B cell (primary cell): ENCODE measurements at regions not wholly inside any gene's neighbourhood (a gene's known extent, or its start where the extent isn't known, plus 50 kb on each side); places are given as distances from the start of the nearest gene placed in this dataset.

ENCODE experiments used
- ATAC-seq: fragments of 200-7000 bp; cut with Tn5 transposase; one replicate; pipeline ENCODE4 v1.10.0; 2021; ENCODE audit warnings: low read depth, mild to moderate bottlenecking, moderate number of reproducible peaks, moderate library complexity
- CTCF ChIA-PET: fragments of 350-600 bp; sonication (Branson Sonifier 250); formaldehyde crosslinking; loops from one replicate; lab custom pipeline; 2021; ENCODE audit warnings: antibody characterized with exemption, inconsistent platforms; lab: Charles Lee
- POLR2A ChIA-PET: fragments of 350-600 bp; sonication (Branson Sonifier 250); formaldehyde crosslinking; loops from one replicate; lab custom pipeline; 2021; ENCODE audit warnings: antibody characterized with exemption; lab: Charles Lee
- DNase-seq: peaks from one replicate; pipeline ENCODE4 v3.0.0; 2013
- H2AFZ ChIP-seq: 2 replicates; pipeline ENCODE4 v1.6.1; 2012; ENCODE audit warnings: mild to moderate bottlenecking, low read depth, low read length; ENCODE audit not compliant: insufficient read depth, poor library complexity, severe bottlenecking
- H3K27ac ChIP-seq, 2 donors: 1 replicate in 1 of 2; 2 replicates in 1 of 2; pipeline ENCODE4 v1.5.1; 2012 to 2013; ENCODE audit warnings: low read length in 2 of 2, mild to moderate bottlenecking in 2 of 2, moderate library complexity in 1 of 2
- H3K27me3 ChIP-seq, 4 experiments: fragments of 200-600 bp in 1 of 4; sonication (generic) in 1 of 4; replicated peaks in 1 of 4; 1 replicate in 2 of 4; 2 replicates in 2 of 4; pipeline versions ENCODE4 v1.6.1 to v1.7.0; 2013 to 2016; ENCODE audit warnings: low read length in 3 of 4, mild to moderate bottlenecking in 2 of 4, mixed read lengths in 1 of 4, moderate library complexity in 1 of 4; ENCODE audit not compliant: insufficient read depth in 4 of 4, control insufficient read depth in 3 of 4; ENCODE audit errors: control extremely low read depth in 1 of 4
- H3K36me3 ChIP-seq, 2 experiments: replicated peaks in 1 of 2; 1 replicate in 1 of 2; 2 replicates in 1 of 2; pipeline versions ENCODE4 v1.6.1 to v1.7.1; 2013; ENCODE audit warnings: low read length in 1 of 2; ENCODE audit not compliant: insufficient read depth in 2 of 2, control insufficient read depth in 1 of 2; ENCODE audit errors: control extremely low read depth in 1 of 2, extremely low read depth in 1 of 2
- H3K4me1 ChIP-seq, 2 donors: fragments of 200-600 bp in 1 of 2; sonication (generic) in 1 of 2; 1 replicate in 1 of 2; 2 replicates in 1 of 2; pipeline versions ENCODE4 v1.5.1 to v1.6.1; 2013 to 2017; ENCODE audit warnings: low read length in 2 of 2; ENCODE audit not compliant: control insufficient read depth in 2 of 2, insufficient read depth in 2 of 2
- H3K4me2 ChIP-seq: replicated peaks from 2 replicates; pipeline ENCODE3; 2012; ENCODE audit warnings: mild to moderate bottlenecking, low read depth, low read length; ENCODE audit not compliant: poor library complexity, severe bottlenecking
- H3K4me3 ChIP-seq, 5 experiments: fragments of 200-600 bp in 1 of 5; sonication (generic) in 1 of 5; 1 replicate in 3 of 5; 2 replicates in 2 of 5; pipeline versions ENCODE4 v1.5.1 to v1.7.0; 2011 to 2016; ENCODE audit warnings: low read length in 4 of 5, mild to moderate bottlenecking in 4 of 5, low read depth in 2 of 5, control low read depth in 1 of 5, moderate library complexity in 1 of 5; ENCODE audit not compliant: insufficient read depth in 1 of 5; ENCODE audit errors: control extremely low read depth in 1 of 5, extremely low read depth in 1 of 5
- H3K79me2 ChIP-seq: fragments of 200-600 bp; sonication (generic); one replicate; pipeline ENCODE4 v1.6.0; 2016; ENCODE audit warnings: low read length; ENCODE audit not compliant: control insufficient read depth, insufficient read depth
- H3K9ac ChIP-seq: fragments of 200-600 bp; sonication (generic); 2 replicates; pipeline ENCODE4 v1.6.1; 2017; ENCODE audit warnings: mild to moderate bottlenecking, low read length, moderate library complexity
- H3K9me3 ChIP-seq, 3 donors: one replicate each; pipeline versions ENCODE4 v1.6.1 to v1.7.1; 2013; ENCODE audit warnings: low read length in 2 of 3; ENCODE audit not compliant: control insufficient read depth in 2 of 3, insufficient read depth in 1 of 3; ENCODE audit errors: control extremely low read depth in 1 of 3
- H4K20me1 ChIP-seq: 2 replicates; pipeline ENCODE4 v1.6.0; 2012; ENCODE audit warnings: mild to moderate bottlenecking, low read length; ENCODE audit not compliant: insufficient read depth, control insufficient read depth, poor library complexity, severe bottlenecking
- H3K27ac Mint-ChIP-seq: one replicate; pipeline ENCODE4 v1.8.0; 2021; ENCODE audit warnings: mixed read lengths
- H3K27me3 Mint-ChIP-seq: one replicate; pipeline ENCODE4 v1.8.0; 2021; ENCODE audit warnings: mixed read lengths
- H3K4me1 Mint-ChIP-seq: one replicate; pipeline ENCODE4 v1.8.0; 2021; ENCODE audit warnings: mixed read lengths
- H3K4me3 Mint-ChIP-seq: one replicate; pipeline ENCODE4 v1.8.0; 2021; ENCODE audit warnings: mixed read lengths
- H3K9me3 Mint-ChIP-seq: one replicate; pipeline ENCODE4 v1.8.0; 2022; ENCODE audit warnings: mixed read lengths; ENCODE audit not compliant: insufficient read depth
- CTCF ChIP-seq: fragments of 200-600 bp; IDR thresholded peaks from one replicate; pipeline ENCODE4 v1.8.0; 2022; ENCODE audit warnings: antibody characterized with exemption, mild to moderate bottlenecking
- EZH2 ChIP-seq: IDR thresholded peaks from 2 replicates; pipeline ENCODE4 v1.6.1; 2012; ENCODE audit warnings: borderline replicate concordance, low read depth, mild to moderate bottlenecking, moderate library complexity, low read length; ENCODE audit not compliant: insufficient read depth, poor library complexity, severe bottlenecking
- WGBS: methylation state at CpG from one replicate; pipeline ENCODE4 v1.1.5; 2013; ENCODE audit warnings: missing lambda C conversion rate; ENCODE audit not compliant: insufficient coverage; 5-methylcytosine and 5-hydroxymethylcytosine counted together
- intact Hi-C: fragments of 100-400 bp; cut with micrococcal nuclease; formaldehyde crosslinking; loops from one replicate; pipeline ENCODE4 v1.10.0; 2022

- no peaks in the 10 kb centered on the region for H3K4me1 ChIP-seq
- H3K27me3 Mint-ChIP-seq: no peaks in the 10 kb centered on the region
- POLR2A ChIA-PET: no interaction called here
- H3K4me3 Mint-ChIP-seq: no peak overlapping the region
- H4K20me1 ChIP-seq: no peaks in the 10 kb centered on the region
- no peak overlapping the region for H3K9ac ChIP-seq
- CTCF ChIA-PET: no interaction called here
- H3K27ac Mint-ChIP-seq: no peak overlapping the region
- H3K9me3 Mint-ChIP-seq: no peaks in the 10 kb centered on the region
- H3K36me3 ChIP-seq: no peaks in the 10 kb centered on the region
- no peak overlapping the region for H2AFZ ChIP-seq
- no peak overlapping the region for H3K4me2 ChIP-seq
- no peaks in the 10 kb centered on the region for H3K9me3 ChIP-seq
- TF ChIP-seq EZH2 (no peak), CTCF (no peak)
- WGBS: 89% methylated on average over 5 of the region's 7 CpGs
- no peaks in the 10 kb centered on the region for H3K27me3 ChIP-seq
- DNase-seq (no peak), ATAC-seq (no peak)
- intact Hi-C loops: no loop called here
- no peaks in the 10 kb centered on the region for H3K79me2 ChIP-seq
- H3K4me3 ChIP-seq: no peak overlapping the region
- no peak overlapping the region for H3K27ac ChIP-seq
- H3K4me1 Mint-ChIP-seq: no peaks in the 10 kb centered on the region
These were observed 568.9 kb downstream of the CCDC171 start for GRCh38 chr9:16121601-16122286.

DNA sequence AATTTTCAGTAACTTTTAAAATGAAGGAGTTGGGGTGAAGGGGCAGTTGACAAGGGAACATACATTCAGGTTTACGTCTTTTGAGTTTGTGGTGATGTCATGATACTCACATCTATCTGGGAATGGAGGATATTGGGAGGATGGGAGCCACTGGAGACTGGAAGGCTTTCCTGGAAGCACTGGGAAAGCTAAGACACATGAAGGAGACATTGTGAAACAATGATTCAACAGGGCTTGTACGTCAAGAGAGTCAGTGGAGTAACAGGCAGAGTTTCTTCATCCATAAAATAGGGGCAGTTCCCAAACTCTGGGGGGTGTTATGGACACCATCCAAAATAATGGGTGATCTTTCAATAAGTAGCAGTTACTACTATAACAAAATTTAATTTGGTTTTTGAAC lies 572.8 kb downstream of the CCDC171 start:
- ChIA-PET POLR2A (no interaction called here), CTCF (no interaction called here)
- no peaks in the 10 kb centered on the region for H4K20me1 ChIP-seq
- H3K27me3 Mint-ChIP-seq: no peaks in the 10 kb centered on the region
- no peaks in the 10 kb centered on the region for H3K79me2 ChIP-seq
- no peaks in the 10 kb centered on the region for H3K36me3 ChIP-seq
- no peak for DNase-seq
- H3K27ac ChIP-seq: no peak overlapping the region
- H3K9me3 Mint-ChIP-seq: no peaks in the 10 kb centered on the region
- H3K4me1 Mint-ChIP-seq: no peaks in the 10 kb centered on the region
- H2AFZ ChIP-seq: no peak overlapping the region
- 93% methylated on average over 1 of the region's 2 CpGs for WGBS
- TF ChIP-seq EZH2 (no peak), CTCF (no peak)
- no peaks in the 10 kb centered on the region for H3K27me3 ChIP-seq
- ATAC-seq: no peak
- no peak overlapping the region for H3K9ac ChIP-seq
- H3K4me2 ChIP-seq: no peak overlapping the region
- no peak overlapping the region for H3K4me3 ChIP-seq
- H3K4me3 Mint-ChIP-seq: no peak overlapping the region
- intact Hi-C loops: no loop called here
- no peak overlapping the region for H3K27ac Mint-ChIP-seq
- H3K9me3 ChIP-seq: peaks cover 0 to 13% (median 0%) of the 10 kb centered on the region in 3 donors
- no peaks in the 10 kb centered on the region for H3K4me1 ChIP-seq
